Suprapubic skin (tissue), 4 donors: ENCODE measurements at regions not wholly inside any gene's neighbourhood (a gene's known extent, or its start where the extent isn't known, plus 50 kb on each side); places are given as distances from the start of the nearest gene placed in this dataset.

Source experiments
- DNase-seq, 2 donors: peaks; one replicate each; pipeline ENCODE4 v3.0.0-alpha.2; 2019; ENCODE audit warnings: low spot score in 2 of 2
- H3K27ac ChIP-seq: fragments of 200-600 bp; sonication (generic); one replicate; pipeline ENCODE4 v1.5.1; 2019
- H3K27me3 ChIP-seq: fragments of 200-600 bp; sonication (generic); one replicate; pipeline ENCODE4 v1.5.1; 2019
- H3K36me3 ChIP-seq: fragments of 200-600 bp; sonication (generic); one replicate; pipeline ENCODE4 v1.5.1; 2019
- H3K4me1 ChIP-seq: fragments of 200-600 bp; sonication (generic); one replicate; pipeline ENCODE4 v1.5.1; 2019
- H3K4me3 ChIP-seq: fragments of 200-600 bp; sonication (generic); one replicate; pipeline ENCODE4 v1.5.1; 2019; ENCODE audit warnings: mild to moderate bottlenecking
- H3K9me3 ChIP-seq: fragments of 200-600 bp; sonication (generic); one replicate; pipeline ENCODE4 v1.5.1; 2019
- EP300 ChIP-seq: sonication (generic); formaldehyde crosslinking; IDR thresholded peaks from one replicate; pipeline ENCODE4 v1.6.1; 2017; ENCODE audit warnings: antibody characterized with exemption
- POLR2A ChIP-seq, 2 donors: fragments of 450-650 bp; IDR thresholded peaks; one replicate each; pipeline ENCODE4 v1.6.1; 2017; ENCODE audit warnings: antibody characterized with exemption in 2 of 2, mild to moderate bottlenecking in 2 of 2, moderate library complexity in 2 of 2
- POLR2AphosphoS5 ChIP-seq, 3 donors: sonication (generic); formaldehyde crosslinking; IDR thresholded peaks; one replicate each; pipeline ENCODE4 v1.6.1; 2017; ENCODE audit warnings: antibody characterized with exemption in 3 of 3
- WGBS: methylation state at CpG from one replicate; pipeline ENCODE4 v1.1.5; 2018; 5-methylcytosine and 5-hydroxymethylcytosine counted together
- TF ChIP-seq, protein P1 (sequence below), 2 donors: fragments of 200-600 bp in 1 of 2; fragments of 450-650 bp in 1 of 2; sonication (generic) in 1 of 2; IDR thresholded peaks; one replicate each; pipeline ENCODE4 v1.5.1; 2016 to 2019; ENCODE audit warnings: antibody characterized with exemption in 2 of 2, mild to moderate bottlenecking in 1 of 2, moderate library complexity in 1 of 2

DNA sequence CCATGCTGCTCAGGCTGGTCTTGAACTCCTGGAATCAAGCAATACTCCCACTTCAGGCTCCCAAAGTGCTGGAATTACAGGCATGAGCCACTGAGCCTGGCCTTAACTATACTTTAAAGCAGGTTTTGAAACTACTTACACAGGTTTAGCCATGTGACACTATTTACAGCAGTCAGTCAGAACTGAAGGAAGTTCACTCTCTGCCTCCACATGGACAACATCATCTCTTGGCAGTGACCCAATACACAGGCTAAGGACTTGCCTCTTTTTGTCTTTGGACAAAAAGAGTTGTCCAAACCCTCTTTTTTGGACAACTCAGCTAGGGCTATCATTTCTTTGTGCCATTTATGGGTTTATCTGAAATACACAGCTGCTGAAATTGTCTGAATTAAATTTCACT lies 89.0 kb upstream of the CLDN10 start:
- DNase-seq: no peak
- no peaks in the 10 kb centered on the region for H3K27me3 ChIP-seq
- H3K27ac ChIP-seq: no peak overlapping the region

GRCh38 chr13:95470574-95471366 lies 81.8 kb upstream of the CLDN10 start:
- no peak overlapping the region for H3K4me3 ChIP-seq
- no peak for TF ChIP-seq EP300
- no peak for TF ChIP-seq POLR2A (IDR thresholded peaks at IDR 0.05)
- no peak for TF ChIP-seq POLR2AphosphoS5 (IDR thresholded peaks at IDR 0.05)
- TF ChIP-seq, protein P1, sequence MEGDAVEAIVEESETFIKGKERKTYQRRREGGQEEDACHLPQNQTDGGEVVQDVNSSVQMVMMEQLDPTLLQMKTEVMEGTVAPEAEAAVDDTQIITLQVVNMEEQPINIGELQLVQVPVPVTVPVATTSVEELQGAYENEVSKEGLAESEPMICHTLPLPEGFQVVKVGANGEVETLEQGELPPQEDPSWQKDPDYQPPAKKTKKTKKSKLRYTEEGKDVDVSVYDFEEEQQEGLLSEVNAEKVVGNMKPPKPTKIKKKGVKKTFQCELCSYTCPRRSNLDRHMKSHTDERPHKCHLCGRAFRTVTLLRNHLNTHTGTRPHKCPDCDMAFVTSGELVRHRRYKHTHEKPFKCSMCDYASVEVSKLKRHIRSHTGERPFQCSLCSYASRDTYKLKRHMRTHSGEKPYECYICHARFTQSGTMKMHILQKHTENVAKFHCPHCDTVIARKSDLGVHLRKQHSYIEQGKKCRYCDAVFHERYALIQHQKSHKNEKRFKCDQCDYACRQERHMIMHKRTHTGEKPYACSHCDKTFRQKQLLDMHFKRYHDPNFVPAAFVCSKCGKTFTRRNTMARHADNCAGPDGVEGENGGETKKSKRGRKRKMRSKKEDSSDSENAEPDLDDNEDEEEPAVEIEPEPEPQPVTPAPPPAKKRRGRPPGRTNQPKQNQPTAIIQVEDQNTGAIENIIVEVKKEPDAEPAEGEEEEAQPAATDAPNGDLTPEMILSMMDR (IDR thresholded peaks at IDR 0.05): no peak
- no peaks in the 10 kb centered on the region for H3K4me1 ChIP-seq
- DNase-seq: no peak
- H3K27me3 ChIP-seq: no peaks in the 10 kb centered on the region
- WGBS: 80% methylated on average over 19 of the region's 19 CpGs
- no peaks in the 10 kb centered on the region for H3K9me3 ChIP-seq
- no peaks in the 10 kb centered on the region for H3K36me3 ChIP-seq
- H3K27ac ChIP-seq: no peak overlapping the region

More for the DNA sequence above, 89.0 kb upstream of the CLDN10 start:
- H3K4me1 ChIP-seq: no peaks in the 10 kb centered on the region
- H3K9me3 ChIP-seq: no peaks in the 10 kb centered on the region
- TF ChIP-seq, protein P1 (IDR thresholded peaks at IDR 0.05): no peak
- TF ChIP-seq POLR2AphosphoS5 (IDR thresholded peaks at IDR 0.05): no peak
- TF ChIP-seq EP300: no peak
- TF ChIP-seq POLR2A (IDR thresholded peaks at IDR 0.05): no peak
- H3K4me3 ChIP-seq: no peak overlapping the region
- no peaks in the 10 kb centered on the region for H3K36me3 ChIP-seq

DNA sequence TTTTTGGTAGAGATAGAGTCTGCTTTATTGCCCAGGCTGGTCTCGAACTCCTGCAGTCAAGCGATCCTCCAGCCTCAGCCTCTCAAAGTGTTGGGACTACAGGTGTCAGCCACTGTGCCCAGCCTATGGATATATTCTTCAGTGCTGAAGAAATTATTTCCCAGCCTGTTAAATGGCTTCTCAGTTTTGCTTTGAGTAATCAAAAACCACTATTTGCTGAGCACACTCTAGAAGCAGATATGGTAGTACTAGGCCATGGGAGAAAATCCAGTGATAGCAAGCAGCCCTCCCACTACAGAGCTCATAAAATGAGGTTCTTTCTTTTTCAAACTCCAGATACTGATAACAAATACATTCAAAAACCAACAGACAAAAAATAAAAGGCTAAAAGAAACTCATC lies 80.6 kb upstream of the CLDN10 start:
- Histone ChIP-seq H3K4me3 (no peak overlapping the region), H3K4me1 (no peaks in the 10 kb centered on the region), H3K27me3 (no peaks in the 10 kb centered on the region), H3K27ac (no peak overlapping the region), H3K36me3 (no peaks in the 10 kb centered on the region), H3K9me3 (no peaks in the 10 kb centered on the region)
- WGBS: 100% methylated on average over 2 of the region's 2 CpGs
- no peak for TF ChIP-seq POLR2A (IDR thresholded peaks at IDR 0.05)
- no peak for TF ChIP-seq POLR2AphosphoS5 (IDR thresholded peaks at IDR 0.05)
- TF ChIP-seq EP300: no peak
- TF ChIP-seq, protein P1 (IDR thresholded peaks at IDR 0.05): no peak
- no peak for DNase-seq

DNA sequence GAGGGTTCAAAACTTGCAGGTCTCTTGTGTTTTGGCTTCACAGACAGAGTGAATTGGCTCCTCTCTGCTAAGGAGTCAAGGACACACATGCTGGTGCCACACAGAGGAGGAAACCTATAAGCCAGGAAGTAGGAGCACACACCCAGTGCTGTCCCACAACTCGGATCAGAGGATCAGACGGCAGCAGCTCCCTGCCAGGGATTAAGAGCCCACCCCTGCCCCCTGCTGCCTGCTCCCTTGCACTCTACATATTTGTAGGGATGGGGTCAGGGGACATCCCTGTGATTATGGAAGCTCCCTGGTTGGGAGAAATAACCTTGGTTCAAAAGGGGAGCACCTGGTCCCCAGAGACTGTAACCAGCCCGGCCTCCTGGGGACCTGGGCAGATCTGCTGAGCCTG lies 77.5 kb upstream of the CLDN10 start:
- TF ChIP-seq POLR2A (IDR thresholded peaks at IDR 0.05): no peak
- TF ChIP-seq, protein P1 (IDR thresholded peaks at IDR 0.05): no peak
- TF ChIP-seq EP300: no peak
- TF ChIP-seq POLR2AphosphoS5 (IDR thresholded peaks at IDR 0.05): no peak
- no peaks in the 10 kb centered on the region for H3K27me3 ChIP-seq
- 42% methylated on average over 2 of the region's 3 CpGs for WGBS
- no peak for DNase-seq
- no peaks in the 10 kb centered on the region for H3K9me3 ChIP-seq
- no peaks in the 10 kb centered on the region for H3K36me3 ChIP-seq
- H3K4me1 ChIP-seq: peaks cover 4% of the 10 kb centered on the region
- H3K27ac ChIP-seq: no peak overlapping the region
- H3K4me3 ChIP-seq: no peak overlapping the region

GRCh38 chr13:95477187-95477586 lies 75.3 kb upstream of the CLDN10 start:
- peaks cover 4% of the 10 kb centered on the region for H3K4me1 ChIP-seq
- H3K27ac ChIP-seq: no peak overlapping the region
- 84% methylated on average over 6 of the region's 6 CpGs for WGBS
- no peaks in the 10 kb centered on the region for H3K36me3 ChIP-seq
- no peaks in the 10 kb centered on the region for H3K27me3 ChIP-seq
- H3K4me3 ChIP-seq: no peak overlapping the region
- DNase-seq: no peak
- H3K9me3 ChIP-seq: no peaks in the 10 kb centered on the region
- TF ChIP-seq, protein P1 (IDR thresholded peaks at IDR 0.05): no peak
- TF ChIP-seq POLR2AphosphoS5 (IDR thresholded peaks at IDR 0.05): no peak
- no peak for TF ChIP-seq POLR2A (IDR thresholded peaks at IDR 0.05)
- no peak for TF ChIP-seq EP300
